WERI-Rb-1 (cell line): ENCODE measurements at regions not wholly inside any gene's neighbourhood (a gene's known extent, or its start where the extent isn't known, plus 50 kb on each side); places are given as distances from the start of the nearest gene placed in this dataset.

Experiments
- DNase-seq: peaks from one replicate; pipeline ENCODE4 v3.0.0-alpha.2; 2020
- H3K27ac ChIP-seq: fragments of 250-450 bp; sonication (Bioruptor Pico); 2 replicates; pipeline ENCODE4 v1.5.1; 2020; ENCODE audit warnings: mild to moderate bottlenecking, moderate library complexity
- H3K27me3 ChIP-seq: fragments of 250-450 bp; sonication (Bioruptor Pico); 2 replicates; pipeline ENCODE4 v1.5.1; 2021; ENCODE audit warnings: mild to moderate bottlenecking, low read depth, moderate library complexity; ENCODE audit not compliant: insufficient read depth, severe bottlenecking
- H3K36me3 ChIP-seq: fragments of 250-450 bp; sonication (Bioruptor Pico); 2 replicates; pipeline ENCODE4 v1.5.1; 2020; ENCODE audit warnings: mild to moderate bottlenecking, moderate library complexity
- H3K4me3 ChIP-seq: 2 replicates; pipeline ENCODE4 v1.5.1; 2011; ENCODE audit warnings: low read depth, mild to moderate bottlenecking, control low read depth, low read length
- H3K9me3 ChIP-seq: fragments of 250-450 bp; sonication (Bioruptor Pico); 2 replicates; pipeline ENCODE4 v1.5.1; 2021; ENCODE audit warnings: mild to moderate bottlenecking, moderate library complexity; ENCODE audit not compliant: severe bottlenecking
- CTCF ChIP-seq: IDR thresholded peaks from 2 replicates; pipeline ENCODE4 v1.5.1; 2011; ENCODE audit warnings: low read depth, mild to moderate bottlenecking, control low read depth, inconsistent platforms, low read length

- no peak for DNase-seq
- H3K27me3 ChIP-seq: peaks cover 25% of the 10 kb centered on the region
- no peak for TF ChIP-seq CTCF
- no peaks in the 10 kb centered on the region for H3K36me3 ChIP-seq
- H3K4me3 ChIP-seq: no peak overlapping the region
- H3K27ac ChIP-seq: no peak overlapping the region
- H3K9me3 ChIP-seq: no peaks in the 10 kb centered on the region
Observed at GRCh38 chr3:118433825-118434224, 600.8 kb downstream of the IGSF11 start.

DNA sequence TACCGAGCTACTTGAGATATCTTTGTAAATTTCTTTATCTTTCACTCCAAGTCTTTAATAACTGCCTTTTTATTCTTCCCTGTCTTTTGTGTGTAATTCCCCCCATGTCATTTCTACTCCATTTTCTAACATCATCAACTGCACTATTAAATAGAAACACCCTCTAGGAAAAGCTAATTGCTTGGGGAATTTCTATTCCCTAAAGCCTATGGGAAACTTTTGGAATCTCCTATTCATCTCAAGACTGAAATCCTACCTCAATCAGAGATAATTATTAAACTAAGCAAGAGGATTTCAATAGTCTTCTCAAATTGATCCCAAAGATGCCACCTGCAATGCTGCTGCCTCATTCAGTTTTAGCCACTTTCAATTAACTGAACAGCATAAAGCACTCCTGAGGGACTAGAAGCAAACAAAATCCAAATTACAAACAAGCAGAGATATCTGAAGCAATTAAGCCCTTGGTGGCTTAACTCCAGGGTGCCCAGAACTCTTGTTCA is 598.7 kb downstream of the IGSF11 start:
- DNase-seq: no peak
- H3K9me3 ChIP-seq: no peaks in the 10 kb centered on the region
- peaks cover 14% of the 10 kb centered on the region for H3K27me3 ChIP-seq
- TF ChIP-seq CTCF: no peak
- no peak overlapping the region for H3K27ac ChIP-seq
- no peak overlapping the region for H3K4me3 ChIP-seq
- no peaks in the 10 kb centered on the region for H3K36me3 ChIP-seq

- no peaks in the 10 kb centered on the region for H3K9me3 ChIP-seq
- no peak for DNase-seq
- H3K4me3 ChIP-seq: no peak overlapping the region
- no peak for TF ChIP-seq CTCF
- no peak overlapping the region for H3K27ac ChIP-seq
- H3K36me3 ChIP-seq: no peaks in the 10 kb centered on the region
- H3K27me3 ChIP-seq: peaks cover 13% of the 10 kb centered on the region
Observed at GRCh38 chr3:118436697-118437262, 597.9 kb downstream of the IGSF11 start.

GRCh38 chr3:118445036-118445435 is 589.6 kb downstream of the IGSF11 start:
- Histone ChIP-seq H3K4me3 (no peak overlapping the region), H3K9me3 (no peaks in the 10 kb centered on the region), H3K27ac (no peak overlapping the region), H3K36me3 (no peaks in the 10 kb centered on the region), H3K27me3 (peaks cover 20% of the 10 kb centered on the region)
- no peak for DNase-seq
- TF ChIP-seq CTCF: no peak

GRCh38 chr3:118447339-118447738 is 587.3 kb downstream of the IGSF11 start:
- no peak overlapping the region for H3K27ac ChIP-seq
- no peak overlapping the region for H3K4me3 ChIP-seq
- no peak for TF ChIP-seq CTCF
- H3K36me3 ChIP-seq: no peaks in the 10 kb centered on the region
- H3K27me3 ChIP-seq: peaks cover 20% of the 10 kb centered on the region
- DNase-seq: no peak
- H3K9me3 ChIP-seq: no peaks in the 10 kb centered on the region

DNA sequence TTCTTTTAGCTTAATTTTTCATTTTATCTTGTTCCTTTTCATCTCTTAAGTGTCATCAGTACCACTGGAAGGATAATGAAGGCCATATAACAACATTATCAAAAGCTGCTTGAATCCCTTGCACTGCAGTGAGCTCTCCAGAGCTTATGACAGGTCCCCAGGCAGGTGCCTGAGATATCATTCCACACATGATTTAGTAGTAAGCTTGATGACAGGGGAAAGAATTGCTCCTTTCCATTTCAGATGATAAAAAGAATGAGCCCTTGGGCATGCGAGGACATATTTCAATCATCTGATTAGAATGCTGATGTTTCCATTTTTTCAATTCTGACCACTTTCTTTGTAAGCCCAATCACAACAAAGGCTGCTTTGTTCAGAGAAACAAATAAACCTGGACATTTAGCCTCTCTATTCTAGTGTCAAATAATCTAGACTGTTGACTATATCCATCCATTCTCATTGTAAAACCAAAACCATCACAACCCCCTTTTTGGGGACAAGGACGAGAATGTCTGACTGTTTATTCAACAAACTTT is 567.8 kb downstream of the IGSF11 start:
- Histone ChIP-seq H3K27me3 (no peaks in the 10 kb centered on the region), H3K27ac (no peak overlapping the region), H3K36me3 (no peaks in the 10 kb centered on the region), H3K4me3 (no peak overlapping the region), H3K9me3 (no peaks in the 10 kb centered on the region)
- no peak for DNase-seq
- TF ChIP-seq CTCF: no peak
